HG03103 (cell line): ENCODE measurements at regions not wholly inside any gene's neighbourhood (a gene's known extent, or its start where the extent isn't known, plus 50 kb on each side); places are given as distances from the start of the nearest gene placed in this dataset.
"Not testable (repeated sequence)": the region's sequence is repeated elsewhere in the genome, so short reads cannot be mapped to it uniquely, and the experiment has no call there.

ENCODE experiments used
- ATAC-seq: cut with Tn5 transposase; IDR thresholded peaks from one replicate; pipeline ENCODE4 v1.9.1; 2021; ENCODE audit warnings: low read depth; ENCODE audit not compliant: unreplicated experiment

DNA sequence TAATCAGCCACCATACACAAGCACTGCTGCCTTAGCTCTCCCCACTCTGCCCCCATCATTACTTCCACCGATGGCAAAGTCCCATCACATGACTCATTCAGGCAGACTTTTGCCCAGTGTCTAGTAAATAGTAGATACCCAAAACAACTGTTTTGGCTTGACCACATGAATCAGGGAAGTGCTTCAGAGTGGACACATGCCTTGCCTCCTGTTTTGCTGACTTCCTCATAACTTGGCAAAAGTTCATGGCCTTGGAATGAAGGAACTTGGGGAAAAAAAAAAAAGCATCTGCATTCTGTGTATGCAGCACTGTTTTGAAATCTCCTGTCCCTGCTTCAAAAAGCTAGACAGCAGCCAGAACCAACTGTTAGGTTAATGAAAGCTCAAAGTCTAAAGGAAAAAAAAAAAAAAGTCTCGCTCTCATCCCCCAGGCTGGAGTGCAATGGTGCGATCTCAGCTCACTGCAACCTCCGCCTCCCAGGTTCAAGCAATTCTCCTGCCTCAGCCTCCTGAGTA, 335.3 kb downstream of the FAM181B start:
- ATAC-seq = no peak

DNA sequence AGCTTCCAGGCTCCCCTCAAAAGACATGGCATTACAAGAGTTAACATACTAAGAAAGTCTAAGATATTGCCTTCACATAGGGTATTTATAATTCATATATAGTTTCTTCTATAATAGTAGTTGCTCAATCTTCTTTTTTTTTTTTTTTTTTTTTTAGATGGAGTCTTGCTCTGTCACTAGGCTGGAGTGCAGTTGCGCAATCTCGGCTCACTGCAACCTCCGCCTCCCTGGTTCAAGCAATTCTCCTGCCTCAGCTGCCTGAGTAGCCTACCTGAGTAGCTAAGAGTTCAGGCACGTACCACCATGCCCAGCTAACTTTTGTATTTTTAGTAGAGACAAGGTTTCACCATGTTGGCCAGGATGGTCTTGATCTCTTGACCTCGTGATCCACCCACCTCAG, 337.0 kb downstream of the FAM181B start:
- not testable (repeated sequence) for ATAC-seq

DNA sequence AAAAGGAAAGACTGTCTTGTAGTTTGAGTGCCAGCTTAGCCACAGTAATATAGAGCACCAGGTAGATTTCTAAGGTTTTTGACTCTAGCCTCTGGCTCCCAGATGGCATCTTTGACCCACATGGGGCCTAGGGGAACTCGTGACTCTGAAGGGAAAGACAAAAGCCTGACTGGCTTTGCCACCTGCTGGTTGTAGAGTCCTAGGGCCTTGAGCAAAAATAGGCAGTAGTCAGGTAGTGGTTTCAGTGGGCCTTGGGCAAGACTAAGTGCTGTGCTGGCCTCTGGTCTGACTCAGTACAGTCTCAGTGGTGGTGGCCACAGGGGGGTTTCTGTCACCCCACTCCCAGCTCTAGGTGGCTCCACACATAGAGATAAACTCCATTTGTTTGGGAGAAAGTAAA, 349.4 kb downstream of the FAM181B start:
- ATAC-seq = no peak

DNA sequence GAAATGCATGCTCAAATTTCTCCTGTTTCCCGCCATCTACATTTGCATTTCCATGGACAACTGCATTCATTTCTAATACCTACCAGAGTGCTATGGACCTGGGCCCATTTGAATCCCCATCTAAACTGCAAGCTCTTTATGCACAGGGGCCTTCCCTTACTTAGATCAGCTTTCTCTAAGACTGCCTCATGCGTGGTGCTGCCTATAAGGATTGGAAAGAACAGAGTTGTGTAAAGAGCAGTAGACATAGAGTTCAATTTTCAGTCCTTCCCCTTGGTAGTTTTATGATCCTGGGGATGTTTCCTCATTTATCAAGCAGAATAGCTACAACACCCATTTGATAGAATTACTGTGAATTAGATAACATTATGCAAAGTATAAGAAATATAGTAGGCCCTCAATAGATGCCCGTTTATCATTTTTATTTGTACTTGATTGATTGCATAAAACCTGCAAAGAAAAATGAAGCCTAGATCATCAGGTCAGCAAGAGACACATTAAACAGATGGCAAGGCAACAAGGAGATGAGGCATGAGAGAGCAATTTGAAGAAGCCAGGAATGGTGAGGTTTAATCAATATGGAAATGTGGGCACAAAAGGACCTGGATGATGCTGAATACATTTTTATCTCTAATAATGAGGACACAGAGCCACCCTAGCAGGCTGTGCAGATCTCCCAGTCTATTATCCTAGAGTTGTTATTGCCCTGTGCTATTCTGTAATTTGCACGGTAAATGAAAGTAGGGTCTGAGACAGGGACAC, 359.7 kb downstream of the FAM181B start:
- ATAC-seq = no peak

DNA sequence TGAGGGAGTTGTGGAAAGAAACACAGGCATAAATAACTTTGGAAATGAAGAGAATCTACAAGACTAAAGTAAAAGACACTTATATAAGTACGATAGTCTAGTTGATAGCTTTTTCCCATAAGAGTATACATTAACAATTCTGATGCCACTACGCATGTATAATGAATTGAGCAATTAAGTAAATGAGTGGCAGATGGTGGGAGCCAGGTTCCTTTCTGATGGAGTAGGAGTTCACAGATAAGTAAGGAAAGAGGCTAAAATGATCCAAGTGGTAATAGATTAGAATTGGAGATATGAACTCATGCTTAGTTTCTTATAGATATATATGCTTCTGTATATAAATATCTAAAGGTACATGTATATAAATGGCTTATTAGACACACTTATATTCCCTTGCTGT, 368.3 kb downstream of the FAM181B start:
- no peak for ATAC-seq

DNA sequence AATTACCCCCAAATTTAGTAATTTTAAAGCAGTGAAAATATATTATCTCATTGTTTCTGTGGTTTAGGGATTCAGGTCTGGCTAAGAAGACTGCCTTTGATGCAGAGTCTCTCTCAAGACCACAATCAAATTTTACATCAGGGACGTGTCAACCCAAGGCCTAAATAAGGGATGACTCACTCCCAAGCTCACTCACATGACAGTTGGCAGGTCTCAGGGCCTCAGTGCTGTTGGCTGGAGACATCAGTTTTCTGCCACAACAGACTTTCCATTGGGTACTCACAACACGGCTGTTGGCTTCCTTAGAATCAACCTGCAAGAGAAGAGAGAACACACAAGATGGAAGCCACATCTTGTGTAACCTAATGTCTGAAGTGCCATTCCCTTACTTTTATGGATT, 377.3 kb downstream of the FAM181B start:
- ATAC-seq = no peak

DNA sequence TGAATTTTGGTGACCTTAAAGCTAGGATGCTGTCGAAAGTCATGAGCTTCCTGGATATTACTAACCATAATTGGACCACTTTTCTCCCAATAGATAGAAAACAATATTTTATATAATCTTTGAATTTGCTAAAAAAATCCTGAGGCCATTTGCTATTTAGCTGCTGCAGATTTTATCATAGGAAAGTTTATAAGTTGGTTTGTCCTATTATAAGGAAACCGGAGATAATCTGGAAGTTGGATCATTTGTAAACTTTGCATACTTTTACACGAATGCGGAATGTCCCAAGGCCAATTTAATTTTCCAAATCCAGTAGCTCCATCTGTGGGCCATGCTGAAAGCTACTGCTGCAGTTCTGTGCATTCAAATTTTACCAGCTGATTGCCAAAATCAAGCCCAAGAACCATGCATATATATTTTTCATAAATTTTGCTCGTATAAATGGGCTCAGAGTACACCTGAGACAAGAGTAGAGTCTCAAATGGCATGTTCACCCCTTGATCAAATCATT, 378.3 kb downstream of the FAM181B start:
- no peak for ATAC-seq

DNA sequence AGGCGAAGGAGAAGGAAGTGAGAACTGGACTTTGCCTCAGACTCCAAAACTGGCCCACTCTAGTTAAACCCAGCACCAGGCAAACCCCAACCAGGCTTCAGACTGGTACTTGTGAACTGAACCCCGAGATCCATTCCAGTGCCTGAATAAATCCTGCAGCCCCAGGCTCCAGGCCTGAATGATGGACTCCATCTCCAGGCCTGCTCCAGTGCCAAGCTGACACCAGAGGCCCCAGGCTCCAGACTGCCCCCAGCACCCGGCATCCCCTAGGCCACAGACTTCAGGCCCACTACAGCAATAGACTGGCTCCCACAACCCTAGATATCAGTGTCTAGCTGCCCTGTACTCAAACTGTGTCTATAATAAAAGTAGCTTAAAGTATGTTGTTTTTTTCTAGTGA, 406.8 kb downstream of the FAM181B start:
- ATAC-seq = no peak

DNA sequence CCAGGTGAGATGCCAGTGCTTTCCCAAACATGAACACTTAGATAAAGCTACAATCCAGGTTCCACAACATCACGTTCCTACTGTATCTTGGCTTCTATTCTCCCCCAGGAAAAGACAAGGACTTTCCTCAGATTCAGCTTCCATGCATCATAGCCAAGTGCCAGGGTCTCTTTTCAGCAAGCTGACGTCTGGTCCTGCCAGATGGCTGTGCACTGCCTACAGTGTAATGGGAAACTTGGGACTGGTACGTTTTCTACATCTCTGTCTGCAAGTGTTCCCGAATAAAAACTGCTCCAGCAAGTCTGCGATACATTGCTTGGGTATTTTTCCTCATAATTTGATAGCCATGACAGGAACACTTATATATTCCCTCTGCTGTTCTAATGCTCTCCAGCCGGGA, 412.5 kb downstream of the FAM181B start:
- no peak for ATAC-seq

DNA sequence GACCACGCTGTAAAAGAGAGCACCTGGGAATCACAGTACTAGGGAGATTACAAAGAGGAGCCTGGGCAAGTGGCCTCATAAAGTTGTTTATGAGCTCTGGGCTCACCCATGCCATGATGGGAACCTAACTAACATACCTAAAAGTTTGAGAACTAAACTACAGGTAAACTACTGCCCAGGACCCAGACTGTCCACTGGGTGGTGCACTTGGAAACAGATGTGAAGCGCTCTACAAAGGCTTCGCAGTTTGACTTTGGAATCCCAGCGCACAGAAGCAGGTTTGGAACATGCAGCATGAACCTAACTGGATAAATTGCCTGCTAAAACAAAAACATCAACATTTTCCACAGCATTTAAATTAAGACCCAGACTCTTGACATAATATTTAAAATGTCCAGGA, 418.6 kb downstream of the FAM181B start:
- peak; percentile 76 for ATAC-seq

DNA sequence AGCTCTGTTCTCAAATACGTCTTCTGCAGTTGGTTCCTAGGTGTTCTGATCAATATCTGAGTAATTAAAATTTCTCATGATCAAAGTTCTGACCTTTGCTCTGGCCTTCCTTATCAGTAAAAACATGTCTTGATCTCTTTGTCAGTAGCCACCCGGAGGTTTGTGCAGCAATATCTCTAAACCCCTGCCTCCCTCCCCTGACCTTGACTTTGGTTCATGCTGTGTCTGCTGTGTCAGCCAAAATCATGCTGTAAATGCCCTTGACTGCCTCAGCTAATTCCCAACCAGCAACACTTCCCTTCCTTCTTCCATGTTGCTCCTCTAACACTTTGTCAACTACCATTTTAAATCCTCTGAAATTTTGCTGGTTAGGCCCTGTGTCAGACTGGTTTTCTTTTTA, 424.7 kb downstream of the FAM181B start:
- no peak for ATAC-seq

DNA sequence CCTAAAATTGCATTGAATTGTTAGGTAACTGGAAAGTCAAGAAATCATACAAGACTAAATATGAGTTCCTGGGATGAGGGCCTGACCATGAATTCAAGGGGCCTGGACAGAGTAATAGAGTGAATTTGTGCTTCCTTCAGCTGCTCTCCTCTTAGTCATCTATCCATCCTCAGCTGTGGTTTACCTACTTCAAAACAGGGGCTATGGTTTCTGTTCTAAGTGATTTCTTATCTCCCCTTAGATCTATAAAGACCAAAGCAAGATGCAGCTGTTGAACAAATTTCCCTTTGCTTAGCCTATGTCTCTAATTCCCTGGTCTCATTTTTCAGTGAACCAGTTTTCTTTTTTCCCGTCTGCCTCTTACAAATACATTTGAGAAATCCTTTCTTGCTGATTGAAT, 428.5 kb downstream of the FAM181B start:
- no peak for ATAC-seq

DNA sequence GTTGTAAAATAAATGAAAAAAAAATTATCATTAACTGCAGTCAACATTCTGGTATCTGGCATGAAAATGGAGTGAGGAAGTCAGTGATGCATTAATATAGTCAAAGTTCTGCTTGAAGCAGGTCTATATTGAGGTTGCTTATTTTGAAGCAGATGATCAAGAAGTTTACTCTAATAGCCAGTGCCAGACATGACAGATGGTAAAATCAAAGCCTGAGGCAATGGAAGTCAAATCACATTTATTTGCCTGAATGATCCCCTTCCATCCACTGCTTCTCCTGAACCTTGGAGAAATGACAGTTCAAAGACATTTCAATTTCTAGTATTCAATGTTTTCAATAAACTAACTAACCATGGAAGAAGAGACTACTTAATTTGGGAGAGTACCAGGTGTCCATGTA, 430.0 kb downstream of the FAM181B start:
- no peak for ATAC-seq

DNA sequence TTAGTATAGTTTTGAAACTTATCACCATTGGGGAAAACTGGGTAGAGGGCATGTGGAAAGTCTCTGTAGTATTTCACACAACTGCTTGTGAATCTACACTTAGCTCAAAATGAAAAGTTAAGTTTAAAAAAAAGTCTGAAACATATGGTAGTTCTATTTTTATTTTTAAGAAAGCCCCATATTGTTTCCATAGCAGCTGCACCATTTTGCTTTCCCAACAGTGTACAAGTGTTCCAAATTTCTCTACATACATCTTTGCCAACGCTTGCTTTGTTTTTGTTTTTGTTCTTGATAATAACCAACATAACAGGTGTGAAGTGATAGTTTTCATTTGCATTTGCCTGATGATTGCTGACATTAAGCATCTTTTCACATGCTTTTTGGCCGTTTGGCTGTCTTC, 445.2 kb downstream of the FAM181B start:
- ATAC-seq = no peak

DNA sequence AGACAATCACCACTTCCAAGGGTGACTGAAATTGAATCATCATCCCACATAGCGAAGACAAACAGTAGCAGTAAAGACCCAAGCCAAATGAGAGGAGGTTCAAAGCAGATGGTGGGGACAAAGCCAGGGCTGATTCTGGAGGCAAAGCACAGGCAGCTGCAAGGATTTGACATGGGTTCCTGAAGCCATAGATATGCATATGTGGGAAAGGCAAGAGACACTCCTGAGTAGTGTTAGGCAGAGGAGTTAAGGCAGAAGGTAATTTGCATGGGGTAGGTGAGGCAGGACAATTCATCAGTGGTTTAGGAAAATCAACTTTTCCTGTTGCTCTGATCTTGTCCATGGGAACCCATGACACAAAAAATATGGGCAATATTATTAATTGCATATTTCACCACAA, 462.8 kb downstream of the FAM181B start:
- no peak for ATAC-seq

DNA sequence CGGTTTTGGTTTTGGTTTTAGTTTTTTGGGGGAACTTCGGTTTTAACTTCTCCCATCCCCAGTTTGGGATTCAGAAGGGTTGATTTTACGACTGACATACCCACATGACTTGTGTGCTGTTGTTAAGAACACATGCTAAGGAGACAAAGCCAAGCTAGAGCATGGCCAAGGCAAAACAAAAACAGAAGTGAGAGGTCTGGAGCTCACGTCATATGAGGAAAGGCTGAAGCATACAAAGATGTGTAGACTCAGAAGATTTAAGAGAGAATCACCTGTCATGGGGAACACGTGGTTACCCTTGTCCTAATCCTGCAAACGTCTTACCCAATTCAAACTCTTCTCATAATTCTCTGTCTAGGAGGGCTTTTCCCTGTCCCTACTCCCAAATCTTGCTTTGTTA, 465.0 kb downstream of the FAM181B start:
- ATAC-seq = no peak

DNA sequence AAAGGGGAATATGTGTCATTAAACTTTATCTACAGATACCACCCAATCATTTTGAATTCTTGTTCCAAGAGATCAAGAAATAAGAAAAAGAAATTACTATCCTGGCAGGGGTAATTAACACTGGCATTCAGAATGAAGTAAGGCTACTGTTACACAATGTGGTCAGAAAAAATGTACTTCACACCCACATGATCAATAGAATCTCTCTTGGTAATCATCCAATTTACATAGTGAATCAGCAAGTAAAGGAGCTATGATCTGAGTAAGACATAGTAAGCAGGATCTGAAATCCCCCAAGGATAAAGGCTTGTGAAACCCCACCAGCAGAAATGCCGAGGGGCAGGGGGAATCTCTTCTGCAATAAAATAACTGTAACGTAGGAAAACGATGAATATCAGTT, 466.5 kb downstream of the FAM181B start:
- no peak for ATAC-seq

DNA sequence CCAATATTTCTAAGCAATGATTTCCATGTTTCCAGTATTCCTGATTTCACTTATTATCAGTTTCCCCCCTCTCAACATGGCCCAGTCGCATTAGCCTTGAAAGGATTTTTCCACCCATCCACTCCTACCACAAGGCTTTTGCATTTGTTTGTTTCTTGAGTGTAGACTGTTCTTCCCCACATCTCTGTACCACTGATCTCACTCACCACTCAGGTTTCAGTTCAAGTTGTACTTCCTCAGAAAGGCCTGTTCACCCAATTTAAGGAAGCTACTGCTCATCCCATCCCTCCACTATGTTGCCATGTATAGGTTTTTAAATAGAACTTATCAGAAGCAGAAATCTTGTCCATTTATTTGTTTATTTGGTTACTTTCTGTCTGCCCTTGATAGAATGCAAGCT, 472.3 kb downstream of the FAM181B start:
- peak; percentile 78 for ATAC-seq

DNA sequence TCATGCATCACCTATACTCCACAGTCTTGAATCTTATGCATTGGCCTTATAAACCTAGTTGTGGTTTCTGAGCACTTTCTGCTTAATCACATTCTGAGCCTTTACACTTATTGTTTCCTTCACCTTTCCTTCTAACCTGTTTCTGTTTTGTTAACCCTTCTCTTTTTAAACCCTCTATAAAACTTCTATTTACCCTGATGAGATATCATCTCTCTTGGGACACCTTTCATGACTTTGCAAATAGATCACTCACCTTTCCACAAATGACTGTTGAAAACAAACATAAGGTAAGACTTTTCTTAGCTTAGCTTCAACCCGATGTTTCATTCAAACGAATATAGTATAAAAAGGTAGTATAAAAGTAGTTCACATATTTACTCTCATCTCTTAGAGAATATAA, 483.6 kb downstream of the FAM181B start:
- ATAC-seq = no peak

DNA sequence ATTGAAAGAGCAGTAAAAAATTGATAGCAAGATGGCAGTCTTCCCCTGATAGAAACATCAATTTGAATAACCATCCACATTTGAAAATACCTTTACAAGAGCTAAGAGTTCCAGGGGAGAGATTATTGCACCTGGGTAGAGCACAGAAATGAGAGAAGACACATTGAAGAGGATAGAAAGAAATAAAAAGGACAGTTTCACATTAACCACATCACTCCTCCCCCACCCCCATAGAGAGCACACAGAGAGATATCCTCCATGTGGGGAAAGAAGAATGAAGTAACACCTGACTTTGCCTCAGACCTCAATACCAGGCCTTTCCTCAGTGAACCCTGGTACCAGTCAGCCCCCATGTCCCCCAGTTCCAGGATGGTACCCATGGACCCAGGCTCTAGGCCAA, 486.7 kb downstream of the FAM181B start:
- ATAC-seq = no peak

DNA sequence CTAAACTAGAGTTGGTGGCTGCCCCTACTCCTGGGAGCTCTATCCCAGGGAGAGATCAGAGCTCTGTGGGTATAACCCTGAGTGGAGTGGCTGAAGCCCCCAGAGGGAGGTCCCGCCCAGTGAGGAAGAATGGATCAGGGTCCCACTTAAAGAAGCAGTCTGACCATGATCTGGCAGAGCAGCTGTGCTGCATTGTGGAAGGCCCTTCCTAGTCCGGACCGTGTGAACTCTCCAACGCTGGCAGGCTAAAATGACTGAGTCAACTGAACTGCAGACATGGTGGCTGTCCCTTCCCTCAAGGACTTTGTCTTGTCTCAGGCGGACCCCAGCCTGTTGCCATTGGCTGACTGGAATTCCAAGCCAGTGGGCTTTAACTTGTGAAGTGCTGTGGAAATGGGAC, 494.2 kb downstream of the FAM181B start:
- no peak for ATAC-seq

DNA sequence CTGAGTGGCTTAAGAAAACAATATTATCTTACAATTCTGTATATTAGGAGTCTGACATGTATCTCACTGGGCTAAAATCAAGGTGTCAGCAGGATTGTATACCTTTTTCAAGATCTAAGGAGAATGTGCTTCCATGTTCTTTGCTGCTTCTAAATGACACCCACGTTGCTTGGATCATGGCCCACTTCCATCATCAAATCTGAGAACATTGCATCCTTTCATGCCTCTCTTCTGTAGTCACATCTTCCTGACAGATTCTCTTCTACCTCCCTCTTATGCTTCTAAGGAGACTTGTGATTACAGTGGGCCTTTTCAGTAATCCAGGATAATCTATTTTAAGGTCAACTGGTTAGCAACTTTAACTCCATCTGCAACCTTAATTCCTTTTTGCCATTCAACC, 499.4 kb downstream of the FAM181B start:
- ATAC-seq = no peak

DNA sequence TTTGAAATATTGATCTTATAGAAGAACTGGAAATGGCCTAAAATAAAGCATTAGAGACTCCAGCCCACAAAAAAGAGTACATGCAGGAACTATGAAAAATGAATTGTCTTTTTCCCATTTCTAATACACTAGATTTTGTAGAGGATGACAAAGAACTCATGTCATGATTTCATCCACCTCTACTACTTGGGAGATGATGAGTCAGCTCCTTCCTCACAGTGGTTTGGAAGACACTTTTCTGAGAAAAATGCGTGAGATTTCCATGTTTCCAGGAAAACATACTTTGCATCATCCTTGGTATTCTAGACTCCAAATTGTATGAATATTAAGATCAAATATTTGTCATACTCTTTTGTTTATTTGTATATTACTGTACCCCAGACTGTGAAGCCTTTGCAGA, 500.5 kb downstream of the FAM181B start:
- ATAC-seq = no peak
